ENCODE measurements at regions not wholly inside any gene's neighbourhood (a gene's known extent, or its start where the extent isn't known, plus 50 kb on each side); places are given as distances from the start of the nearest gene placed in this dataset.

DNA sequence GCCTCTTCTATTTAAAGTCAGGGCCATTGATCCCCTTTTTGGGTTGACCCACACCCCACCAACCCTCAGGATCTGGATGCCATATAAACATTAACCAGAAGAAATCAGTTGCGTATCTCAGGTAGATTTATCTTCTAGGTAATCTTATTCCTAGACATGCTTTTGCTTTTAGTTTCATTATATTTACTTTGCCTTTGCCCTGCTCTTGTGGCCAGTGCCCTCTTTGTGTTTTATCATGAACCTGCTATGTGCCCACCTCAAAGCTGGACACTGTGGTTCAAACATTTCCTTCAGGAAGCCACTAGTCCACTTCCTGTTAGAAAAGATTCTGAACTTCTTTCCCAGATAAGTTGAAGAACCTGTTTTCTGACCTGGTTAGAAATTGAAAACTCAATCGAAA, 117.4 kb upstream of the EDNRA start:
- TF ChIP-seq POLR2A (IDR thresholded peaks at IDR 0.05; ENCODE audit: low read length) = no peak
- no peak for TF ChIP-seq GATA1 (IDR thresholded peaks at IDR 0.05; ENCODE audit: low read depth, low read length)

Measured in erythroblast (primary cell).